GM12873 (cell line): ENCODE measurements at regions not wholly inside any gene's neighbourhood (a gene's known extent, or its start where the extent isn't known, plus 50 kb on each side); places are given as distances from the start of the nearest gene placed in this dataset.

Source experiments
- CTCF ChIP-seq: IDR thresholded peaks from 2 replicates; pipeline ENCODE4 v1.5.1; 2012; ENCODE audit warnings: low read depth, mild to moderate bottlenecking, moderate library complexity, low read length, control low read depth; ENCODE audit not compliant: insufficient read depth; ENCODE audit errors: missing control alignments

- no peak for TF ChIP-seq CTCF
These were observed 135.7 kb downstream of the EFHB start for GRCh38 chr3:19798324-19798723.

- no peak for TF ChIP-seq CTCF
These were observed 141.6 kb downstream of the EFHB start for GRCh38 chr3:19792388-19792787.

GRCh38 chr3:19775765-19776164 lies 158.3 kb downstream of the EFHB start:
- TF ChIP-seq CTCF: no peak

- TF ChIP-seq CTCF: no peak
These were observed 164.3 kb downstream of the EFHB start for GRCh38 chr3:19769694-19770093.

GRCh38 chr3:19765954-19766353 lies 168.1 kb downstream of the EFHB start:
- TF ChIP-seq CTCF: no peak

GRCh38 chr3:19757773-19758172 lies 176.2 kb downstream of the EFHB start:
- TF ChIP-seq CTCF: no peak

- no peak for TF ChIP-seq CTCF
These were observed 184.5 kb downstream of the EFHB start for GRCh38 chr3:19749448-19750017.
